Colonic mucosa (tissue), 4 donors: ENCODE measurements at regions not wholly inside any gene's neighbourhood (a gene's known extent, or its start where the extent isn't known, plus 50 kb on each side); places are given as distances from the start of the nearest gene placed in this dataset.
"Not testable (repeated sequence)": the region's sequence is repeated elsewhere in the genome, so short reads cannot be mapped to it uniquely, and the experiment has no call there.

Experiments
- DNase-seq: peaks from one replicate; pipeline ENCODE4 v3.0.0-alpha.2; 2020
- H3K27ac ChIP-seq: fragments of 200-600 bp; one replicate; pipeline ENCODE4 v1.8.0; 2021
- H3K27me3 ChIP-seq: fragments of 200-600 bp; one replicate; pipeline ENCODE4 v1.8.0; 2021
- H3K36me3 ChIP-seq: fragments of 200-600 bp; one replicate; pipeline ENCODE4 v1.8.0; 2021
- H3K4me1 ChIP-seq: fragments of 200-600 bp; one replicate; pipeline ENCODE4 v1.8.0; 2021; ENCODE audit warnings: mild to moderate bottlenecking
- H3K4me3 ChIP-seq: fragments of 200-600 bp; one replicate; pipeline ENCODE4 v1.8.0; 2021
- H3K9ac ChIP-seq, 2 donors: one replicate each; pipeline ENCODE4 v1.7.0; 2013; ENCODE audit warnings: control low read depth in 2 of 2, low read depth in 2 of 2, low read length in 2 of 2
- H3K9me3 ChIP-seq: fragments of 200-600 bp; one replicate; pipeline ENCODE4 v1.8.0; 2021
- CTCF ChIP-seq: fragments of 200-600 bp; IDR thresholded peaks from one replicate; pipeline ENCODE4 v1.8.0; 2022; ENCODE audit warnings: antibody characterized with exemption, mild to moderate bottlenecking
- intact Hi-C: fragments of 100-400 bp; cut with DNase I; formaldehyde crosslinking; loops from one replicate; pipeline ENCODE4 v1.14.1; 2022
- donor health status: healthy.
- donor health status: DM: no; HTN: no; CAD: no.
- donor health status: DM: no; HTN: no; CAD: no.

GRCh38 chr16:60991886-60992285 is 1044.4 kb downstream of the CDH8 start:
- intact Hi-C loops, result no loop called here
- Histone ChIP-seq H3K4me1 (no peaks in the 10 kb centered on the region), H3K27ac (no peak overlapping the region), H3K27me3 (no peaks in the 10 kb centered on the region), H3K9me3 (no peaks in the 10 kb centered on the region), H3K4me3 (no peak overlapping the region), H3K36me3 (no peaks in the 10 kb centered on the region), H3K9ac (no peak overlapping the region)
- no peak for TF ChIP-seq CTCF
- DNase-seq, result no peak

GRCh38 chr16:60989592-60989991 is 1046.6 kb downstream of the CDH8 start:
- H3K27me3 ChIP-seq, result no peaks in the 10 kb centered on the region
- DNase-seq, result no peak
- H3K9ac ChIP-seq, result no peak overlapping the region
- intact Hi-C loops, result no loop called here
- no peak for TF ChIP-seq CTCF
- H3K36me3 ChIP-seq, result no peaks in the 10 kb centered on the region
- H3K4me1 ChIP-seq, result no peaks in the 10 kb centered on the region
- no peaks in the 10 kb centered on the region for H3K9me3 ChIP-seq
- H3K4me3 ChIP-seq, result no peak overlapping the region
- no peak overlapping the region for H3K27ac ChIP-seq

- intact Hi-C loops, result no loop called here
- no peak for TF ChIP-seq CTCF
- H3K27ac ChIP-seq, result no peak overlapping the region
- H3K9ac ChIP-seq, result no peak overlapping the region
- H3K27me3 ChIP-seq, result no peaks in the 10 kb centered on the region
- no peaks in the 10 kb centered on the region for H3K9me3 ChIP-seq
- DNase-seq, result no peak
- H3K4me3 ChIP-seq, result no peak overlapping the region
- no peaks in the 10 kb centered on the region for H3K4me1 ChIP-seq
- H3K36me3 ChIP-seq, result no peaks in the 10 kb centered on the region
Observed at GRCh38 chr16:60979119-60979518, 1057.1 kb downstream of the CDH8 start.

- no peaks in the 10 kb centered on the region for H3K4me1 ChIP-seq
- no peak for DNase-seq
- no peaks in the 10 kb centered on the region for H3K27me3 ChIP-seq
- TF ChIP-seq CTCF, result no peak
- intact Hi-C loops, result no loop called here
- H3K27ac ChIP-seq, result no peak overlapping the region
- no peak overlapping the region for H3K4me3 ChIP-seq
- no peaks in the 10 kb centered on the region for H3K9me3 ChIP-seq
- no peak overlapping the region for H3K9ac ChIP-seq
- H3K36me3 ChIP-seq, result no peaks in the 10 kb centered on the region
Observed at GRCh38 chr16:60949800-60950199, 1086.4 kb downstream of the CDH8 start.

GRCh38 chr16:60945225-60945624 is 1091.0 kb downstream of the CDH8 start:
- no peak overlapping the region for H3K9ac ChIP-seq
- H3K9me3 ChIP-seq, result no peaks in the 10 kb centered on the region
- no peak for DNase-seq
- H3K27me3 ChIP-seq, result no peaks in the 10 kb centered on the region
- TF ChIP-seq CTCF, result no peak
- no peaks in the 10 kb centered on the region for H3K36me3 ChIP-seq
- intact Hi-C loops, result no loop called here
- no peak overlapping the region for H3K27ac ChIP-seq
- H3K4me1 ChIP-seq, result no peaks in the 10 kb centered on the region
- H3K4me3 ChIP-seq, result no peak overlapping the region

- H3K27me3 ChIP-seq, H3K9me3 ChIP-seq, H3K4me1 ChIP-seq, H3K9ac ChIP-seq, intact Hi-C loops, DNase-seq, H3K36me3 ChIP-seq, H3K4me3 ChIP-seq, H3K27ac ChIP-seq: not testable (repeated sequence)
Observed at GRCh38 chr16:60936189-60936588, 1100.0 kb downstream of the CDH8 start.
